GM21717 (cell line): ENCODE measurements at regions not wholly inside any gene's neighbourhood (a gene's known extent, or its start where the extent isn't known, plus 50 kb on each side); places are given as distances from the start of the nearest gene placed in this dataset.

Experiments
- ATAC-seq: cut with Tn5 transposase; IDR thresholded peaks from one replicate; pipeline ENCODE4 v1.9.1; 2021; ENCODE audit warnings: mild to moderate bottlenecking, moderate library complexity; ENCODE audit not compliant: unreplicated experiment

GRCh38 chr2:7697052-7697451 lies 779.8 kb downstream of the RNF144A start:
- no peak for ATAC-seq

GRCh38 chr2:7701791-7702190 lies 784.6 kb downstream of the RNF144A start:
- no peak for ATAC-seq

- ATAC-seq: no peak
Measured at GRCh38 chr2:7703048-7703447, 785.8 kb downstream of the RNF144A start.

- no peak for ATAC-seq
Measured at GRCh38 chr2:7703543-7704144, 786.4 kb downstream of the RNF144A start.

GRCh38 chr2:7704296-7704865 lies 787.2 kb downstream of the RNF144A start:
- no peak for ATAC-seq

GRCh38 chr2:7706791-7707190 lies 789.6 kb downstream of the RNF144A start:
- no peak for ATAC-seq

- ATAC-seq: no peak
Measured at GRCh38 chr2:7707723-7708122, 790.5 kb downstream of the RNF144A start.

- ATAC-seq: no peak
Measured at GRCh38 chr2:7709907-7710306, 792.7 kb downstream of the RNF144A start.

- no peak for ATAC-seq
Measured at GRCh38 chr2:7711167-7711566, 794.0 kb downstream of the RNF144A start.

- ATAC-seq: no peak
Measured at GRCh38 chr2:7719876-7720275, 802.7 kb downstream of the RNF144A start.

GRCh38 chr2:7721413-7721995 lies 804.3 kb downstream of the RNF144A start:
- ATAC-seq: no peak

- ATAC-seq: peak; percentile 53
Measured at GRCh38 chr2:7722212-7722910, 805.1 kb downstream of the RNF144A start.

GRCh38 chr2:7724336-7724735 lies 807.1 kb downstream of the RNF144A start:
- no peak for ATAC-seq

- no peak for ATAC-seq
Measured at GRCh38 chr2:7725171-7725849, 808.1 kb downstream of the RNF144A start.

- no peak for ATAC-seq
Measured at GRCh38 chr2:7725850-7726242, 808.6 kb downstream of the RNF144A start.

GRCh38 chr2:7726989-7727388 lies 809.8 kb downstream of the RNF144A start:
- no peak for ATAC-seq

- ATAC-seq: no peak
Measured at GRCh38 chr2:7728388-7728787, 811.2 kb downstream of the RNF144A start.

GRCh38 chr2:7730449-7730848 lies 813.2 kb downstream of the RNF144A start:
- ATAC-seq: no peak

GRCh38 chr2:7730990-7731389 lies 813.8 kb downstream of the RNF144A start:
- no peak for ATAC-seq

- no peak for ATAC-seq
Measured at GRCh38 chr2:7732497-7732896, 815.3 kb downstream of the RNF144A start.

- no peak for ATAC-seq
Measured at GRCh38 chr2:7736646-7737305, 819.6 kb downstream of the RNF144A start.
